Psoas muscle (tissue), 7 donors: ENCODE measurements at regions not wholly inside any gene's neighbourhood (a gene's known extent, or its start where the extent isn't known, plus 50 kb on each side); places are given as distances from the start of the nearest gene placed in this dataset.

ENCODE experiments used
- ATAC-seq, 4 donors: fragments of 200-7000 bp; cut with Tn5 transposase; one replicate each; pipeline ENCODE4 v1.9.1; 2020; ENCODE audit warnings: moderate library complexity in 3 of 4, mild to moderate bottlenecking in 2 of 4
- DNase-seq, 2 donors: peaks; one replicate each; pipeline ENCODE4 v3.0.0-alpha.2; 2020
- H3K27ac ChIP-seq: fragments of 200-600 bp; one replicate; pipeline ENCODE4 v1.8.0; 2022
- H3K27me3 ChIP-seq, 3 donors: fragments of 200-600 bp in 1 of 3; one replicate each; pipeline versions ENCODE4 v1.6.1 to v1.8.0; 2013 to 2022; ENCODE audit warnings: low read length in 2 of 3, mild to moderate bottlenecking in 2 of 3, moderate library complexity in 1 of 3; ENCODE audit not compliant: insufficient read depth in 3 of 3
- H3K36me3 ChIP-seq, 2 donors: fragments of 200-600 bp in 1 of 2; one replicate each; pipeline versions ENCODE4 v1.6.1 to v1.8.0; 2013 to 2022; ENCODE audit warnings: low read depth in 1 of 2, mild to moderate bottlenecking in 1 of 2, moderate library complexity in 1 of 2; ENCODE audit not compliant: insufficient read depth in 1 of 2
- H3K4me1 ChIP-seq: fragments of 200-600 bp; one replicate; pipeline ENCODE4 v1.8.0; 2022
- H3K4me3 ChIP-seq: fragments of 200-600 bp; one replicate; pipeline ENCODE4 v1.8.0; 2022; ENCODE audit warnings: mild to moderate bottlenecking
- H3K9me3 ChIP-seq: fragments of 200-600 bp; one replicate; pipeline ENCODE4 v1.8.0; 2022
- WGBS, 3 donors: extraction: QIAGEN DNeasy Blood & Tissue Kit; methylation state at CpG; one replicate each; pipeline versions ENCODE4 v1.1.6 to v1.1.7; 2013; 5-methylcytosine and 5-hydroxymethylcytosine counted together
- intact Hi-C, 2 donors: fragments of 100-400 bp; cut with DNase I; formaldehyde crosslinking; loops; one replicate each; pipeline versions ENCODE4 v1.11.0 to v1.14.2; 2022
- TF ChIP-seq, protein P1 (sequence below): fragments of 200-600 bp; IDR thresholded peaks from one replicate; pipeline ENCODE4 v1.8.0; 2022; ENCODE audit warnings: antibody characterized with exemption
- donor health status: healthy with polysubstance abuse.
- donor health status: DM: no; HTN: no; CAD: no; lungs with moderate emphysema.
- donor health status: Bipolar disorder and iron deficiency.
- donor health status: healthy.
- donor health status: DM: yes; HTN: yes; CAD: no.
- donor health status: DM: no; HTN: no; CAD: no.
- donor health status: DM: yes; HTN: yes; CAD: no.

- intact Hi-C loops: no loop called here
- no peak overlapping the region for H3K27ac ChIP-seq
- DNase-seq: no peak
- H3K9me3 ChIP-seq: no peaks in the 10 kb centered on the region
- H3K27me3 ChIP-seq: no peaks in the 10 kb centered on the region
- TF ChIP-seq, protein P1, sequence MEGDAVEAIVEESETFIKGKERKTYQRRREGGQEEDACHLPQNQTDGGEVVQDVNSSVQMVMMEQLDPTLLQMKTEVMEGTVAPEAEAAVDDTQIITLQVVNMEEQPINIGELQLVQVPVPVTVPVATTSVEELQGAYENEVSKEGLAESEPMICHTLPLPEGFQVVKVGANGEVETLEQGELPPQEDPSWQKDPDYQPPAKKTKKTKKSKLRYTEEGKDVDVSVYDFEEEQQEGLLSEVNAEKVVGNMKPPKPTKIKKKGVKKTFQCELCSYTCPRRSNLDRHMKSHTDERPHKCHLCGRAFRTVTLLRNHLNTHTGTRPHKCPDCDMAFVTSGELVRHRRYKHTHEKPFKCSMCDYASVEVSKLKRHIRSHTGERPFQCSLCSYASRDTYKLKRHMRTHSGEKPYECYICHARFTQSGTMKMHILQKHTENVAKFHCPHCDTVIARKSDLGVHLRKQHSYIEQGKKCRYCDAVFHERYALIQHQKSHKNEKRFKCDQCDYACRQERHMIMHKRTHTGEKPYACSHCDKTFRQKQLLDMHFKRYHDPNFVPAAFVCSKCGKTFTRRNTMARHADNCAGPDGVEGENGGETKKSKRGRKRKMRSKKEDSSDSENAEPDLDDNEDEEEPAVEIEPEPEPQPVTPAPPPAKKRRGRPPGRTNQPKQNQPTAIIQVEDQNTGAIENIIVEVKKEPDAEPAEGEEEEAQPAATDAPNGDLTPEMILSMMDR: no peak
- peaks cover 23% of the 10 kb centered on the region for H3K4me1 ChIP-seq
- ATAC-seq: no peak
- 94 to 97% (median 96%) methylated on average over 1 of the region's 1 CpG for WGBS, 3 donors
- no peak overlapping the region for H3K4me3 ChIP-seq
- no peaks in the 10 kb centered on the region for H3K36me3 ChIP-seq
Measured at GRCh38 chr2:64929333-64929732, 59.9 kb upstream of the SLC1A4 start.

- WGBS, 3 donors: 92 to 98% (median 93%) methylated on average over 1 of the region's 1 CpG
- Histone ChIP-seq H3K36me3 (no peaks in the 10 kb centered on the region), H3K4me3 (no peak overlapping the region), H3K27me3 (no peaks in the 10 kb centered on the region), H3K4me1 (peaks cover 23% of the 10 kb centered on the region), H3K9me3 (no peaks in the 10 kb centered on the region), H3K27ac (no peak overlapping the region)
- intact Hi-C loops: no loop called here
- DNase-seq (no peak), ATAC-seq (no peak)
- TF ChIP-seq, protein P1: no peak
Measured at GRCh38 chr2:64930258-64930671, 58.9 kb upstream of the SLC1A4 start.

DNA sequence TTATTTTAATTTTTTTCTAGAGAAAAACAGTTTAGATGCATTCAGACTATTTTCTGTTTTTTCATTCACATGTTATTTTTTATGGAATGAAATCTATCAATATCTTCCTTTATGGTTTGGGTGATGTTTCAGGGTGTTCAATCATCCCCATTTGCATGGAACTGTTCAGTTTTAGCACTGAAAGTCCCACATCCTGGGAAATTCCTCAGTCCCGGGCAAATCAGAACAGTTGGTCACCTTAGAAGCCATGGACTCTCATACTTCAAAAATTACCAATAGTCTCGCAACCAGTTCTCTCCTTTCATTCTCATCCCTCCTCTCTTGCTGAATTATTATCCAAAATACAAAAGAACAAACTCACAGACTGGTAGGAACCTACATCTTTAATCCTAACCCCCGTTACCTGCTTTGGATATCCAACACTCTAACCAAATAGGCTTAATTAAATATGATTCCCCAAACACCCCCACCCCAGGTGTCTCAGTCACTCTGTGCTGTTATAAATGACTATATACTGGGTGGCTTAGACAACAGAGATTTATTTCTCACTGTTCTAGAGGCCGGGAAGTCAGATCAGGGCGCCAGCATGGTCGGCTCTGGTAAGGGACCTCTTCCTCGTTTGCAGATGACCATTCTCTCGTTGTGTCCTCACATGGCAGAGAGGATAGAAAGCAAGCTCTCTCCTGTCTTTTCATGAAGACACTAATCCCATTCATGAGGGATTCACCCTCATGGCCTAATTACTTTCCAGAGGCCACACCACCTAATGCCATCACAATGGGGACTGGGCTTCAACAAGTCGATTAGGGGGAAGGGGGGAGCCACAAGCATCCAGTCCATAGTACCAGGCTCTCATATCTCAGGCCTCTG is 57.7 kb upstream of the SLC1A4 start:
- 75 to 91% (median 76%) methylated on average over 9 of the region's 9 CpGs for WGBS, 3 donors
- Histone ChIP-seq H3K4me1 (peaks cover 15% of the 10 kb centered on the region), H3K9me3 (peaks cover 8% of the 10 kb centered on the region), H3K27me3 (no peaks in the 10 kb centered on the region), H3K4me3 (no peak overlapping the region), H3K36me3 (no peaks in the 10 kb centered on the region), H3K27ac (peak overlapping the region; percentile 39)
- ATAC-seq (no peak), DNase-seq (no peak)
- intact Hi-C loops: no loop called here
- TF ChIP-seq, protein P1: no peak

GRCh38 chr2:64932116-64932370 is 57.2 kb upstream of the SLC1A4 start:
- DNase-seq (no peak), ATAC-seq (peak in 3 of 4 donors; percentile 75 to 78 (median 75))
- peak overlapping the region; percentile 39 for H3K27ac ChIP-seq
- no peak overlapping the region for H3K4me3 ChIP-seq
- peaks cover 15% of the 10 kb centered on the region for H3K4me1 ChIP-seq
- intact Hi-C loops: no loop called here
- H3K27me3 ChIP-seq: no peaks in the 10 kb centered on the region
- H3K9me3 ChIP-seq: peaks cover 8% of the 10 kb centered on the region
- WGBS, 3 donors: 9 to 25% (median 25%) methylated on average over 1 of the region's 1 CpG
- TF ChIP-seq, protein P1: no peak
- H3K36me3 ChIP-seq: no peaks in the 10 kb centered on the region
